ENCODE measurements at regions not wholly inside any gene's neighbourhood (a gene's known extent, or its start where the extent isn't known, plus 50 kb on each side); places are given as distances from the start of the nearest gene placed in this dataset.

DNA sequence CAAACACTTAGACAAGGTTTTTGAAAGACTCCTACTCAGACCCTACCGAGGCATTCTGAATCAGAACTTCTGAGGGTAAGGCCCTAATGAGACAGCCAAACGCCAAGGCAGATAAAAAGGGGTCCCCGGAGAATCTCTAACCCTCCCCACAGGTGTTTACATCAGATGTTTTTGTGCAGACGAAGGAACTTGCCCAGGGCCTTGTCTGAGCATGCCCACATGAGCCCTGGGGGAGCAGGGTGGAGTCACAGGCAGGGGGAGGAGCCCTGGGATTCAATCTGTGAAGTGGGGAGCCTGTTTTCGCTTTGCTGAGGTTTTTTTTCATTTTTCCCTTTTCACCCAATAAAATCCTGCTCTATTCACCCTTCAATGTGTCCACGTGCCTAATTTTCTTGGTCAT is 61.6 kb upstream of the MED4 start:
- H3K27ac ChIP-seq (ENCODE audit: insufficient read depth, low read length, poor library complexity, severe bottlenecking) = peak overlapping the region; percentile 95
- H3K9me3 Mint-ChIP-seq = peaks cover 0 to 1% (median 0%) of the 10 kb centered on the region in 7 donors
- H3K36me3 ChIP-seq (ENCODE audit: control insufficient read depth, insufficient read depth, low read length) = no peaks in the 10 kb centered on the region
- peaks cover 61% of the 10 kb centered on the region for H3K4me1 ChIP-seq (ENCODE audit: control insufficient read depth, insufficient read depth, low read length, poor library complexity, severe bottlenecking)
- peak overlapping the region; percentile 68 for H3K4me3 ChIP-seq (ENCODE audit: low read depth, low read length)
- H3K36me3 Mint-ChIP-seq = no peaks in the 10 kb centered on the region
- no peaks in the 10 kb centered on the region for H3K9me3 ChIP-seq (ENCODE audit: control insufficient read depth in 2 of 2, low read length in 2 of 2)
- ATAC-seq (ENCODE audit: low read depth in 2 of 2) (peak; percentile 71 to 73), DNase-seq (peak; percentile 67 to 93 (median 81))
- peaks cover 23 to 95% (median 64%) of the 10 kb centered on the region in 4 donors for H3K4me1 Mint-ChIP-seq
- H3K27ac Mint-ChIP-seq = peak overlapping the region; percentile 91 to 96 (median 95)
- peaks cover 5% of the 10 kb centered on the region for H3K27me3 Mint-ChIP-seq
- H3K4me3 Mint-ChIP-seq = peak overlapping the region; percentile 70 to 86 (median 81)
- H3K27me3 ChIP-seq (ENCODE audit: control insufficient read depth, insufficient read depth, low read length) = no peaks in the 10 kb centered on the region

DNA sequence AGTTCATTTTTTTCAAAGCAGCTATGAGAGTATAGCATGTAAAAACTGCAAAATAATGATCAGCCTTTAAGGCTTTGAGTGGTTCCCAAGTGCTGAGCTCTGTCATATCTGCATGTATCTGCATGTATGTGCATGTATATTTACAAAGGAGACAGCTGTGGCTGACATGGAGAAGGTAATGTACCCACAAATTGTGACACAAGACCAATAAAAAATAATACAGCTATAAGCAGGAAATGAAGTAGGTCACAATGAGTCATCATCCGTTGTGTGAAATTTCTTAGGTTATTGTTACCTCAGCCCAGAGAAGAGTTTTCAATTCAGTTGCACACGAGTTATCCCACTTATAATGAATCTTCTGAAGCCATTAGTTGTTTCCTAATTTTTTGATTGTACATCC is 60.9 kb upstream of the MED4 start:
- H3K4me3 Mint-ChIP-seq = peak overlapping the region; percentile 70 to 86 (median 81)
- peaks cover 26 to 95% (median 67%) of the 10 kb centered on the region in 4 donors for H3K4me1 Mint-ChIP-seq
- Histone ChIP-seq H3K27ac (ENCODE audit: insufficient read depth, low read length, poor library complexity, severe bottlenecking) (peak overlapping the region; percentile 95), H3K36me3 (ENCODE audit: control insufficient read depth, insufficient read depth, low read length) (no peaks in the 10 kb centered on the region), H3K4me3 (ENCODE audit: low read depth, low read length) (peak overlapping the region; percentile 68), H3K27me3 (ENCODE audit: control insufficient read depth, insufficient read depth, low read length) (no peaks in the 10 kb centered on the region), H3K4me1 (ENCODE audit: control insufficient read depth, insufficient read depth, low read length, poor library complexity, severe bottlenecking) (peaks cover 65% of the 10 kb centered on the region), H3K9me3 (ENCODE audit: control insufficient read depth in 2 of 2, low read length in 2 of 2) (no peaks in the 10 kb centered on the region)
- DNase-seq (peak; percentile 43 to 89 (median 84)), ATAC-seq (ENCODE audit: low read depth in 2 of 2) (peak; percentile 84 to 87)
- peaks cover 3% of the 10 kb centered on the region for H3K27me3 Mint-ChIP-seq
- peaks cover 0 to 1% (median 0%) of the 10 kb centered on the region in 7 donors for H3K9me3 Mint-ChIP-seq
- H3K36me3 Mint-ChIP-seq = no peaks in the 10 kb centered on the region
- H3K27ac Mint-ChIP-seq = peak overlapping the region; percentile 91 to 96 (median 95)

DNA sequence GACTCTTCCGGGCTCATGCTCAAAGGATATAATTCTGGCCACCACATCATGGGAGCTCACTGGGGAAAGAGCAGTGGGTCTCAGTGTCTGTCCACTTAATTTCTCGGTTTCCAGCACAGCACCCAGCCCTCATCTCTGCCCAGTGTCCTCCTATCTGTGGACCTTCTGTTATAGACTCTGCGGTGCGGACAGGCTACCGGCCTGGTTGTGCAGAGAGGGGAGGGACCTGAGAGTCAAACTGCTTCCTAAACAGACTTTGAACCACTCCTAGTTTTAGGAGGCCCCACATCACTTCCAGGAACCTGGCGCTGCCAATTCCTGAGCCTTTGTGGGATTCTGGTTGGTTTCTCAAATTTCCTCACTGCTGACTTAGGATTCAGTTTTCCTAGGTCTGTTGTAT is 59.8 kb upstream of the MED4 start:
- Mint-ChIP-seq H3K36me3 (no peaks in the 10 kb centered on the region), H3K27ac (peak overlapping the region; percentile 91 to 96 (median 95)), H3K4me1 (peaks cover 26 to 91% (median 58%) of the 10 kb centered on the region in 4 donors), H3K9me3 (peaks cover 0 to 1% (median 0%) of the 10 kb centered on the region in 7 donors), H3K4me3 (peak overlapping the region in 3 of 4 donors; percentile 26 to 61 (median 36)), H3K27me3 (no peaks in the 10 kb centered on the region)
- peaks cover 70% of the 10 kb centered on the region for H3K4me1 ChIP-seq (ENCODE audit: control insufficient read depth, insufficient read depth, low read length, poor library complexity, severe bottlenecking)
- peak overlapping the region; percentile 95 for H3K27ac ChIP-seq (ENCODE audit: insufficient read depth, low read length, poor library complexity, severe bottlenecking)
- no peak for DNase-seq
- no peak for ATAC-seq (ENCODE audit: low read depth in 2 of 2)
- no peaks in the 10 kb centered on the region for H3K27me3 ChIP-seq (ENCODE audit: control insufficient read depth, insufficient read depth, low read length)
- no peak overlapping the region for H3K4me3 ChIP-seq (ENCODE audit: low read depth, low read length)
- H3K36me3 ChIP-seq (ENCODE audit: control insufficient read depth, insufficient read depth, low read length) = no peaks in the 10 kb centered on the region
- no peaks in the 10 kb centered on the region for H3K9me3 ChIP-seq (ENCODE audit: control insufficient read depth in 2 of 2, low read length in 2 of 2)

DNA sequence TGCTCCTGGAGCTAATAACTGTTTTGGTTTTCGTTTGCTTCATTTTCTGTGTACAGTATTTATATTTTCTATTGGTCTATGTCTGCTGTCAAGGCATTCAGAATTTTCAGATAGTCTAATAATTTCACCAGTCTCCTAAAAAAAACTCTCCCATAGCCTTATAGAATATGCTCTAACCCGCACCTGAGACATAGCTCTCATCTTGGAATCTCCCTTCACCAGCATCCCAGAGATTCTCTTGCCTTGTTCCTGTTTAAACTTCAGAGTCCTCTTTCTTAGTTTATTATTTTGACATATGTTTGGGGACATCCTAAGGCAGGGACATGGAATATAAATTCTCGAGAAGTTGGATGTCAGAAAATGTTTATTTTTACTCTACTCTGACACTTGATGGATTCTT is 58.3 kb upstream of the MED4 start:
- Histone ChIP-seq H3K27me3 (ENCODE audit: control insufficient read depth, insufficient read depth, low read length) (no peaks in the 10 kb centered on the region), H3K27ac (ENCODE audit: insufficient read depth, low read length, poor library complexity, severe bottlenecking) (peak overlapping the region; percentile 68)
- H3K4me3 Mint-ChIP-seq = peak overlapping the region in 3 of 4 donors; percentile 36 to 68 (median 44)

DNA sequence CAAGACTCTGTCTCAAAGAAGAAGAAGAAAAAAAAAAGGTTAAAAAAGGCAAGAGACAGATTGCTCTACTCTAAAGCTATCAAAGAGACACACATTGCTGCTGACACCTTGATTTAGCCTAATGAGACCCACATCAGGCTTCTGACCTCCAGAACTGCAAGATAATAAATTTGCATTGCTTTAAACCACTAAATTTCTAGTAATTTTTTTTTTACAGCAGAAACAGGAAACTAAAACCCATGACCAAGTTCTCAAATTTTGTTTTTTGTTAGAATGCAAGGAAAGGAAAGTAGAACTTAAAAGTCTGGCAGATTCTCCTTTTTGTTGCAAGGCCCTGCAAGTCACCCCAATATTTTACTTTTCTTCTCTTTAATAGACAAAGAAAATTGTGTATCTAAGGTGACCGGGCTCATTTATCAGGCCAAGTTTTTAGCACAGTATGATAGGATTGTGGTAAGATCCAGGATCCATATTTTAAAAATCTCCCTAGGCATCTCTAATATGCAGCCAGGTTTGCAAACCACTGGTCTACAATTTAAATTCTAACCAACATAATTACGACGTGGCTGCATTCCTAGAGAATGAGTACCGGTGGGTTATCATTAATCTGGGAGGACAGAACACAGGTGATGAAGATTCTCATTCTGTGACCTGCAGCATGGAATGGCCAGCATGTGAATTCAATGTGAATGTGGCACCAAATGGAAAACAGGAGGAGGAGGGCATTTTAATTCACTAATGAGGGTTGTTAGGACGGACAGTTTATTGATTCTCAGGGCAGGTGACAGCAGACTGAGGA is 56.7 kb upstream of the MED4 start:
- peaks cover 8% of the 10 kb centered on the region for H3K36me3 Mint-ChIP-seq

More for the DNA sequence above, 58.3 kb upstream of the MED4 start:
- Histone ChIP-seq H3K9me3 (ENCODE audit: control insufficient read depth in 2 of 2, low read length in 2 of 2) (no peaks in the 10 kb centered on the region), H3K4me3 (ENCODE audit: low read depth, low read length) (no peak overlapping the region), H3K4me1 (ENCODE audit: control insufficient read depth, insufficient read depth, low read length, poor library complexity, severe bottlenecking) (peaks cover 61% of the 10 kb centered on the region), H3K36me3 (ENCODE audit: control insufficient read depth, insufficient read depth, low read length) (no peaks in the 10 kb centered on the region)
- H3K36me3 Mint-ChIP-seq = peaks cover 1% of the 10 kb centered on the region
- H3K27ac Mint-ChIP-seq = peak overlapping the region; percentile 91 to 96 (median 95)
- no peak for ATAC-seq (ENCODE audit: low read depth in 2 of 2)
- peaks cover 28 to 83% (median 50%) of the 10 kb centered on the region in 4 donors for H3K4me1 Mint-ChIP-seq
- H3K9me3 Mint-ChIP-seq = peaks cover 0 to 1% (median 0%) of the 10 kb centered on the region in 7 donors
- no peaks in the 10 kb centered on the region for H3K27me3 Mint-ChIP-seq
- no peak for DNase-seq

DNA sequence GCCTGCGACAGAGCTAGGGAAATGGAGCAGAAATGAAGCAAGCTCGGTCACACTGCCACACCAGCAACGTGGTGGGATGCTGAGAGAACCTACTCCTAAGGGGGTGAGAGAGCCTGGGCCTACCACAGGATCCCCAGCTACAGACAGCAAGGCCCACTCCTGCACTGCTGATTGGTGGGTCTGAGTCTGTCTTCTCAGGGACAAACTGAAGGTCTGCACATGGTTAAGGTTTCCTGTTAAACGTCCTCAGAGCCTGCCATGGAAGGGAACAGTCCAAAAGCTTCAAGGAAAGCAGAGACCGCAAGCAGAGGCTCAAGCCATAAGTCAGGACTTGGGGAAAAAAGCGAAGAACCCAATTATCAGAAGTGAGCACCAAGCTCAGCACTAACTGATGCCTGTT is 53.5 kb upstream of the MED4 start:
- Histone ChIP-seq H3K36me3 (ENCODE audit: control insufficient read depth, insufficient read depth, low read length) (no peaks in the 10 kb centered on the region), H3K4me3 (ENCODE audit: low read depth, low read length) (no peak overlapping the region), H3K27ac (ENCODE audit: insufficient read depth, low read length, poor library complexity, severe bottlenecking) (no peak overlapping the region), H3K9me3 (ENCODE audit: control insufficient read depth in 2 of 2, low read length in 2 of 2) (no peaks in the 10 kb centered on the region), H3K27me3 (ENCODE audit: control insufficient read depth, insufficient read depth, low read length) (no peaks in the 10 kb centered on the region), H3K4me1 (ENCODE audit: control insufficient read depth, insufficient read depth, low read length, poor library complexity, severe bottlenecking) (peaks cover 34% of the 10 kb centered on the region)
- Mint-ChIP-seq H3K36me3 (peaks cover 14% of the 10 kb centered on the region), H3K4me3 (no peak overlapping the region), H3K4me1 (peaks cover 15 to 73% (median 35%) of the 10 kb centered on the region in 4 donors), H3K27ac (peak overlapping the region; percentile 79 to 88 (median 86)), H3K27me3 (no peaks in the 10 kb centered on the region), H3K9me3 (peaks cover 0 to 4% (median 0%) of the 10 kb centered on the region in 7 donors)
- ATAC-seq (ENCODE audit: low read depth in 2 of 2) (no peak), DNase-seq (no peak)

More for the DNA sequence above, 56.7 kb upstream of the MED4 start:
- ATAC-seq (ENCODE audit: low read depth in 2 of 2) (no peak), DNase-seq (peak in 2 of 3 donors; percentile 31 to 70)
- Histone ChIP-seq H3K36me3 (ENCODE audit: control insufficient read depth, insufficient read depth, low read length) (no peaks in the 10 kb centered on the region), H3K4me1 (ENCODE audit: control insufficient read depth, insufficient read depth, low read length, poor library complexity, severe bottlenecking) (peaks cover 48% of the 10 kb centered on the region), H3K27ac (ENCODE audit: insufficient read depth, low read length, poor library complexity, severe bottlenecking) (peak overlapping the region; percentile 68), H3K27me3 (ENCODE audit: control insufficient read depth, insufficient read depth, low read length) (no peaks in the 10 kb centered on the region), H3K9me3 (ENCODE audit: control insufficient read depth in 2 of 2, low read length in 2 of 2) (no peaks in the 10 kb centered on the region), H3K4me3 (ENCODE audit: low read depth, low read length) (peak overlapping the region; percentile 54)
- Mint-ChIP-seq H3K27ac (peak overlapping the region; percentile 91 to 96 (median 95)), H3K9me3 (peaks cover 0 to 2% (median 0%) of the 10 kb centered on the region in 7 donors), H3K4me3 (peak overlapping the region; percentile 26 to 73 (median 55)), H3K4me1 (peaks cover 30 to 78% (median 47%) of the 10 kb centered on the region in 4 donors), H3K27me3 (no peaks in the 10 kb centered on the region)

DNA sequence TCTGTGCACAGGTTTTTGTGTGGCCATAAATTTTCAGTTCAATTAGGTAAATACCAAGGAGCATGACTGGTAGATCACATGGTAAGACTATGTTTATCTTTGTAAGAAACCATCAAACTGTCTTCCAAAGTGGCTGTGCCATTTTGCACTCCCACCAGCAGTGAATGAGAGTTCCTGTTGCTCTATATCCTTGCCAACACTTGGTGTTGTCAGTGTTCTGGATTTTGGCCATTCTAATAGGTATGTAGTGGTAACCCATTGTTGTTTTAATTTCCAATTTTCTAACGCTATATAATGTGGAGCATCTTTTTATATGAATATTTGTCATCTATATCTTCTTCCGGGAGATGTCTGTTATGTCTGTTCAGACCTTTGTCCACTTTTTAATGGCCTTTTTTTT is 51.7 kb upstream of the MED4 start:
- no peaks in the 10 kb centered on the region for H3K9me3 ChIP-seq (ENCODE audit: control insufficient read depth in 2 of 2, low read length in 2 of 2)
- H3K27ac ChIP-seq (ENCODE audit: insufficient read depth, low read length, poor library complexity, severe bottlenecking) = no peak overlapping the region
- H3K27ac Mint-ChIP-seq = peak overlapping the region; percentile 9 to 69 (median 10)
- peaks cover 14% of the 10 kb centered on the region for H3K36me3 Mint-ChIP-seq
- H3K27me3 Mint-ChIP-seq = no peaks in the 10 kb centered on the region
- H3K4me3 ChIP-seq (ENCODE audit: low read depth, low read length) = no peak overlapping the region
- peaks cover 0 to 4% (median 0%) of the 10 kb centered on the region in 7 donors for H3K9me3 Mint-ChIP-seq
- no peaks in the 10 kb centered on the region for H3K36me3 ChIP-seq (ENCODE audit: control insufficient read depth, insufficient read depth, low read length)
- DNase-seq (no peak), ATAC-seq (ENCODE audit: low read depth in 2 of 2) (no peak)
- no peaks in the 10 kb centered on the region for H3K27me3 ChIP-seq (ENCODE audit: control insufficient read depth, insufficient read depth, low read length)
- no peak overlapping the region for H3K4me3 Mint-ChIP-seq
- peaks cover 19% of the 10 kb centered on the region for H3K4me1 ChIP-seq (ENCODE audit: control insufficient read depth, insufficient read depth, low read length, poor library complexity, severe bottlenecking)
- peaks cover 8 to 65% (median 23%) of the 10 kb centered on the region in 4 donors for H3K4me1 Mint-ChIP-seq
